NCI-H1105 treated with DMSO at 0.1 percent for 48 hours (cell line): ENCODE measurements at regions not wholly inside any gene's neighbourhood (a gene's known extent, or its start where the extent isn't known, plus 50 kb on each side); places are given as distances from the start of the nearest gene placed in this dataset.
A peak's percentile ranks its signal among the peaks of the same experiment; 100 is the strongest.

ENCODE experiments used
- DNase-seq: peaks from one replicate; lab custom pipeline; 2025; lab: John Stamatoyannopoulos, UW

GRCh38 chr7:37504801-37505200 is 56.1 kb upstream of the ELMO1 start:
- DNase-seq = no peak

DNA sequence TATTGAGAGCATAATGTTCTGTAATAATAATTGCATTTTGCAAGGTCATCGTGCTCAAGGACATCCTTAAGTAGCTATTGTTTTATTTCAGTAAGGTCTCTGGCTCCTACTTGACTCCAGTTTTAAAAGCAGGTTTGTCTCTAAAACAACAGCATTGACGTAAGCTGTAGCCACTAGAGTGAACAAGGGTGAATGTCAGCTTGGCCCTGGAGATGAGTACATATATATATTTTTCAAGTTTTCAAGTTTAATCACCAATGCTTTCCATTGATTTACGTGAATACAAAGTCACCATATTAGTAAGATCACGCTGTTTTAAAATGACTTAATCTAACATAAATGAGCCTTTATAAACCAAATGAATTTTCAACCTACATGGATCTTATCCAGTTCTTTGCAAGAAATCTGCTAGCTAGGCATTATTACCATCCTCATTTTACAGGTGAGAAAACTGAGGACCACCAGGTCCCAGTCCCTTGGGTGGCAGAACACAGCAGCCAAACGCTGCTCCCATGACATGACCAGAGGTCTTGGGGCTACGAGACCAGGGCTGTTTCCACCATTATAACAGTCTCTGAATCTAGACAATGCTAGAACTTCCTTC is 57.2 kb upstream of the ELMO1 start:
- no peak for DNase-seq

DNA sequence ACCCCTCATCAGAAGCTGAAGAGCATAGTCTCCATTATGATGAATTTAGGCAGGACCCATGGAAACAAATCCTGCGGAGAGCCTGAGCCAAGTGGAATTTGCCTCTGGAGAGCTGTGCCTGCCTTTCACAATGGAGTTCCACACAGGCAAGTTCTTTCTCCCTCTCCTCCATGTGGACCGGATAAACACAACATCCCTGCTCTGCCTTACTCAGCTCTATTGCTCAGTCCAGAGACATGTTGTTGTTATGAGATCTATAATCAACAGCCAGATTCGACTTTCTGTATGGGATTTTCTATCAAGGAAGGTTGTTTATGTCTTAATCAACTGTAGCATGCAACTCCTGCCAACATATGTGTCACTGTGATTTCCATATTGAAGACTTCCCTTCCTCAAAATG is 59.5 kb upstream of the ELMO1 start:
- no peak for DNase-seq

- DNase-seq = peak; percentile 33
Measured at GRCh38 chr7:37510043-37510634, 61.5 kb upstream of the ELMO1 start.

DNA sequence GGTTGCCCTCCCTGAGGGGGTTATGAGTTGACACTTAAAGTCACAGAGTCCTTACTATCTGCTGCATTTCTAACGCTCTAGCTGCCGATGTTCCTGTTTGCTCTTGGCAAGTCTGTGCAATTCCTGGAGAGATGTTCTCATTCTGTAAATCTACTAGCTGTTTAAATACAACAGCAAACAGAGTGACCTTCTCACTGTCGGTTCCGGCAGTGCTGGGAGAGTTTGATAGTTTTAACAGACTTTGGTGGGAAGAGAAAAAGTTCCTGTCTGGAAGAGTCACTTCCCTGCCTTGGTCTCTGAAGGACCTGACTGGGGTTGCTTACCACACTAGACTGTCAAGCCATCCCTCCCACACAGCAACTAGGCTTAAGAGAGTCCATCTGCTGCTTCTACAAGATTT is 63.3 kb upstream of the ELMO1 start:
- no peak for DNase-seq

DNA sequence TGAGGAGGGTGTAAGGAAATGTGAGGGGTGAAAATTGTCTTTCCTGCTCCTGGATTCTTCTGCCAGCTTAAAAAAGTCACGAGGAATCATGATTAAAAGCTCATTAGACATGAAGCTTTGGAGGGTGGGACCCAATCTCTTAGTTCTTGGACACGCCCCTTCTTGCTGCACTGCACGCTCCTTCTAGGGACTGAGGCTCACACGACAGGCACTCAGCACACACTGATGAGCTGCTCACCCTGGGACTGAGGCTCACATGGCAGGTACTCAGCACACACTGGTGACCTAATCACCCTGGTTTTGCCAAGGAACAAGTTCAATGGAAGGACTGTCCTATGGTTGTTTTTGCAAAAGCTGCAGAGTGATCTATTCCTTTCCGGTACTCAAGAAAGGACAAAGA is 65.8 kb upstream of the ELMO1 start:
- no peak for DNase-seq

DNA sequence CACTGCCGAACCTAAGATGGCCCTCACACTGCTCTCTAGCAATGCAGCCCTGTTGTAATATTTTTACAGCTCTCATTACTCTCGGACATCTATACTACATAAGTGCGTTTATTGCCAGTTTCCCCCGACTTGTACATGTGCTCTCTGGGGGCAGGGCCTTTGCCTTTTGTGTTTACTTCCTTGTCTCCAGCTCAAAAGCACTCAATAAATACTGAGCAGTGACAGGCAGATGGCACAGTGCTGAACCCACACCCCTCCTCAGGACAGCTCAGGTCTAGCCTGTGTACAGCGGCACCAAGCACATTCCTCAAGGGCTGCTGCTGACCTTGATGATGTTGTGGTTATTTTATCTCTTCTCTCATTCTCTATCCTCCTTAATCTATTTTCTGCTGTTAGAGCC is 68.0 kb upstream of the ELMO1 start:
- no peak for DNase-seq

DNA sequence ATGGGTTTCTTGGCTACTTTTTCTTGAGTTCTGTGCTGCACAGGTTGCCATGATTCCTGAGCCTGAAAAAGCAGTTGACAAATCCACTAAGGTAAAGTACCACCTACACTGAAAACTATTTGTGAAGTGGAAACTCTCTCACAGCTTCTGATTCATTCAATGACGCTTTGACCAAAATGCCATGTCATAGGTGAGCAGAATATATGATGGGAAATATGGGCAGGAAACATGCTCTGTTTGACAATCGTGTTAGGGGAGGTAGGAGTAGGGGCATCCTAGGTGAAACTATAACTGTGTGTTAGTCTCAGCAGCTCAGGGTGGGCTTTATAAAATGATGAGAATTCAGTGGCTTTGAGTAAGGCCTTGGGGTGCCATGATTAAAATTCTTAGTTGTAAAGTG is 69.6 kb upstream of the ELMO1 start:
- no peak for DNase-seq

DNA sequence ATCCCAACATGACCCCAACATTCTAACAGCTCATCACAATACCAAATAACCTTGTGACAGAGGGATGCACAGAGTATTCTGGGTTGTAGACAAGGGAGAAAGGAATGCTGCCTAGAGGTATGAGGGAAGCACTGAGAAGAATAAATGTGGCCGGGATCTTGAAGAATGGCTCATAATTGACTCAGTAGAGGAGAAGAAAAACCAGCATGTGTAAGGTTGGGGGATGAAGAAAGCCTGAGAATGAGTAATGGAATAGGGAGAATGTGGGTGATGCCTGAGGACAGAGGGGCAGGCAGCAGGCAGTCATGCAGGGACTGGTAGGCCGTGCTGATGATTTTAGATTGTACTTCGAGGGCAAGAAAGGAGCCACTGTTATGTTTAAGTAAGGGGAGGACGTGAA is 75.4 kb upstream of the ELMO1 start:
- DNase-seq = no peak

- DNase-seq = no peak
Measured at GRCh38 chr7:37524797-37525196, 76.1 kb upstream of the ELMO1 start.

DNA sequence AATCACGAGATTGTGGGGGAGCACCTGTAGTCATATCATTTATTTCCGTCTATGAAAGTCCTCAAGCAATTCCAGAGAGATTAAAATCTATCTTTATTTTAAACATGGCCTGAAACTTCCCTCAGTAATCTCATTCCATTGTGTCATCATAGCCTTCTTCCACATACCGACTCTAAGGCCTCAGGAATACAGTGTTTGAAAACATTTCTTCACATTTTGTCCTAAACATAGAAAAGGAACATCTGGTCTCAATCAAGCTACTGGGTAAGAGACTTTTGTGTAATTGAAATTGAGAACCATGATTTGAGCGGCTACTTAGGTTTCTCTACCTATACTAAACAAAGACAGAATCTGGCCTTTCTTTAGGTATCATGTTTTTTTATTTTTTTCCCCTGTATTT is 78.0 kb upstream of the ELMO1 start:
- no peak for DNase-seq

GRCh38 chr7:37527109-37527508 is 78.4 kb upstream of the ELMO1 start:
- no peak for DNase-seq

- no peak for DNase-seq
Measured at GRCh38 chr7:37531225-37531624, 82.6 kb upstream of the ELMO1 start.

- DNase-seq = no peak
Measured at GRCh38 chr7:37532636-37533035, 84.0 kb upstream of the ELMO1 start.

- DNase-seq = peak; percentile 73
Measured at GRCh38 chr7:37534893-37535610, 86.4 kb upstream of the ELMO1 start.

GRCh38 chr7:37535841-37536240 is 87.2 kb upstream of the ELMO1 start:
- no peak for DNase-seq

- DNase-seq = no peak
Measured at GRCh38 chr7:37536706-37537105, 88.0 kb upstream of the ELMO1 start.

GRCh38 chr7:37537439-37537838 is 88.8 kb upstream of the ELMO1 start:
- DNase-seq = no peak

DNA sequence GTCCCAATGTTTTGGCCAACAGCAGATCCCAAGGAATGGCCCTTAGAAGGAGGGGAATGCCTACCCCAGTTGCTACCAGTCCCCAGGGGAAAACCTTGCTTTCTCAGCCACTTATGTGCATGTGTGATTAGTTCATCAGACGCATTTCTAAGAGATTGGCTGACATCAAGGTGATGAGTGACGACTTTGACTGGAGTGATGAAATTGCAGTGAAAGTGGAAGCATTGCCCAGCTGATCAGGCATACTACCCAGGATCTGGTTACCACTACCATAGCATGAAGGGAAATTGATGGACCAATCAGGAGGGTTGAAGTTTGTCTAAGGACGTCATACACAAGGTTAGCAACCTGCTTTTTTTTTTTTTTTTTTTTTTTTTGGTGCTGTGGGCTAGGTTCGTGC is 90.3 kb upstream of the ELMO1 start:
- no peak for DNase-seq

DNA sequence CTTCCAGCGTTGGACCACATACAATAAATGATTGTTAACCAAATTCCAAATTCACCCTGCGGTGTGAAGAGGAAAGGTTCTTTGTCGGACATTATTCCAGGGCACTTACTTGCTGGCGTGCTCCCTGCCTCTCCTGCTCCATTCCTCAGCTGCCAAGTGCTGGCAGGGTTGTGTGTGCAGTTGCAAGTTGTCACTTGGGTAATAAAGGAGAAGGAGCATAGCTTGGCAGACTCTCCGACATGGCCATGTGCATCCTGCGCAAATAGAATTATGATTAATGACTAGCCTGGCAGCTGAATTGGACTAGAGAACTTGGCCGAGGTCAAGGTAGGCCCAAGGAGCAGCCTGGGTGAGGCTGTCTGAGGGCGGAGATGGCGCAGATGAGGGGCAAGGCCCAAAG is 92.3 kb upstream of the ELMO1 start:
- no peak for DNase-seq

GRCh38 chr7:37541810-37542443 is 93.3 kb upstream of the ELMO1 start:
- no peak for DNase-seq

- no peak for DNase-seq
Measured at GRCh38 chr7:37545619-37546534, 97.2 kb upstream of the ELMO1 start.
